Colon (tissue), 2 donors: ENCODE measurements at regions not wholly inside any gene's neighbourhood (a gene's known extent, or its start where the extent isn't known, plus 50 kb on each side); places are given as distances from the start of the nearest gene placed in this dataset.
"Not testable (repeated sequence)": the region's sequence is repeated elsewhere in the genome, so short reads cannot be mapped to it uniquely, and the experiment has no call there.

Source experiments
- FAIRE-seq: peaks from 2 replicates; lab custom pipeline; 2012; peaks lifted over from hg19 to GRCh38; lab: Jason Lieb, UNC
- donor health status: control.
- donor health status: control.

GRCh38 chr22:22977479-22978200 lies 90.0 kb downstream of the IGLL5 start:
- no peak for FAIRE-seq

- no peak for FAIRE-seq
Observed at GRCh38 chr22:22978637-22979036, 91.0 kb downstream of the IGLL5 start.

- no peak for FAIRE-seq
Observed at GRCh38 chr22:22979121-22979724, 91.1 kb upstream of the GNAZ start.

- FAIRE-seq, result no peak
Observed at GRCh38 chr22:22979954-22980353, 90.4 kb upstream of the GNAZ start.

- no peak for FAIRE-seq
Observed at GRCh38 chr22:22981670-22982571, 88.4 kb upstream of the GNAZ start.

GRCh38 chr22:22982616-22983015 lies 87.7 kb upstream of the GNAZ start:
- FAIRE-seq, result no peak

GRCh38 chr22:22983123-22983522 lies 87.2 kb upstream of the GNAZ start:
- no peak for FAIRE-seq

- FAIRE-seq, result no peak
Observed at GRCh38 chr22:22983816-22984215, 86.5 kb upstream of the GNAZ start.

GRCh38 chr22:22984967-22985366 lies 85.4 kb upstream of the GNAZ start:
- FAIRE-seq, result no peak

GRCh38 chr22:22986008-22986407 lies 84.3 kb upstream of the GNAZ start:
- FAIRE-seq, result no peak

- FAIRE-seq, result no peak
Observed at GRCh38 chr22:22986640-22987039, 83.7 kb upstream of the GNAZ start.

GRCh38 chr22:22988150-22988549 lies 82.2 kb upstream of the GNAZ start:
- FAIRE-seq, result no peak

- FAIRE-seq, result no peak
Observed at GRCh38 chr22:22988785-22989184, 81.5 kb upstream of the GNAZ start.

- FAIRE-seq, result no peak
Observed at GRCh38 chr22:22989856-22990255, 80.5 kb upstream of the GNAZ start.

- not testable (repeated sequence) for FAIRE-seq
Observed at GRCh38 chr22:22990711-22991505, 79.4 kb upstream of the GNAZ start.

GRCh38 chr22:22992474-22992873 lies 77.8 kb upstream of the GNAZ start:
- FAIRE-seq, result no peak

GRCh38 chr22:22993184-22993583 lies 77.1 kb upstream of the GNAZ start:
- FAIRE-seq, result no peak

- no peak for FAIRE-seq
Observed at GRCh38 chr22:22995166-22995565, 75.2 kb upstream of the GNAZ start.

GRCh38 chr22:22996511-22997261 lies 73.6 kb upstream of the GNAZ start:
- no peak for FAIRE-seq

- FAIRE-seq, result no peak
Observed at GRCh38 chr22:22997262-22997898, 72.9 kb upstream of the GNAZ start.

- no peak for FAIRE-seq
Observed at GRCh38 chr22:22997988-22998387, 72.3 kb upstream of the GNAZ start.
